GM04503 (cell line): ENCODE measurements at regions not wholly inside any gene's neighbourhood (a gene's known extent, or its start where the extent isn't known, plus 50 kb on each side); places are given as distances from the start of the nearest gene placed in this dataset.
"Not testable (repeated sequence)": the region's sequence is repeated elsewhere in the genome, so short reads cannot be mapped to it uniquely, and the experiment has no call there.

Source experiments
- DNase-seq: peaks from one replicate; pipeline ENCODE4 v3.0.0-alpha.2; 2012; ENCODE audit warnings: low read depth

GRCh38 chr22:22372086-22372485, 127.5 kb downstream of the VPREB1 start:
- DNase-seq, result no peak

- DNase-seq, result no peak
Observed at GRCh38 chr22:22374163-22374562, 129.6 kb downstream of the VPREB1 start.

- no peak for DNase-seq
Observed at GRCh38 chr22:22374579-22374978, 130.0 kb downstream of the VPREB1 start.

GRCh38 chr22:22375576-22376351, 131.2 kb downstream of the VPREB1 start:
- DNase-seq, result no peak

GRCh38 chr22:22376352-22376706, 131.7 kb downstream of the VPREB1 start:
- no peak for DNase-seq

- not testable (repeated sequence) for DNase-seq
Observed at GRCh38 chr22:22376884-22377283, 131.7 kb downstream of the ZNF280B start.

- DNase-seq, result no peak
Observed at GRCh38 chr22:22377335-22377734, 131.2 kb downstream of the ZNF280B start.

- no peak for DNase-seq
Observed at GRCh38 chr22:22378446-22379415, 129.8 kb downstream of the ZNF280B start.

GRCh38 chr22:22380098-22381030, 128.2 kb downstream of the ZNF280B start:
- no peak for DNase-seq

GRCh38 chr22:22381292-22381691, 127.2 kb downstream of the ZNF280B start:
- DNase-seq, result not testable (repeated sequence)

GRCh38 chr22:22384267-22384666, 124.3 kb downstream of the ZNF280B start:
- no peak for DNase-seq

GRCh38 chr22:22384668-22385244, 123.8 kb downstream of the ZNF280B start:
- DNase-seq, result no peak

GRCh38 chr22:22386602-22387385, 121.7 kb downstream of the ZNF280B start:
- DNase-seq, result no peak

- DNase-seq, result no peak
Observed at GRCh38 chr22:22387386-22387736, 121.2 kb downstream of the ZNF280B start.

- no peak for DNase-seq
Observed at GRCh38 chr22:22388090-22388489, 120.5 kb downstream of the ZNF280B start.

GRCh38 chr22:22388494-22388893, 120.0 kb downstream of the ZNF280B start:
- no peak for DNase-seq

- DNase-seq, result no peak
Observed at GRCh38 chr22:22389467-22389866, 119.1 kb downstream of the ZNF280B start.

- DNase-seq, result no peak
Observed at GRCh38 chr22:22390989-22391388, 117.6 kb downstream of the ZNF280B start.

GRCh38 chr22:22391543-22391942, 117.0 kb downstream of the ZNF280B start:
- DNase-seq, result no peak

- DNase-seq, result no peak
Observed at GRCh38 chr22:22392131-22392530, 116.4 kb downstream of the ZNF280B start.

GRCh38 chr22:22394591-22394990, 114.0 kb downstream of the ZNF280B start:
- no peak for DNase-seq
